ENCODE measurements at regions not wholly inside any gene's neighbourhood (a gene's known extent, or its start where the extent isn't known, plus 50 kb on each side); places are given as distances from the start of the nearest gene placed in this dataset.

- no peak for TF ChIP-seq CTCF (IDR thresholded peaks at IDR 0.05; ENCODE audit: low read depth, low read length, missing input control)
- TF ChIP-seq RAD21 (IDR thresholded peaks at IDR 0.05): no peak
- TF ChIP-seq FOXA2 (IDR thresholded peaks at IDR 0.05): no peak
- TF ChIP-seq FOXA1 (IDR thresholded peaks at IDR 0.05): no peak
- TF ChIP-seq GABPA (IDR thresholded peaks at IDR 0.05 in 1 of 2, conservative IDR thresholded peaks at IDR 0.05 in 1 of 2): no peak
- no peak for TF ChIP-seq HNF4G (IDR thresholded peaks at IDR 0.05)
- TF ChIP-seq ATF3 (IDR thresholded peaks at IDR 0.05): no peak
- TF ChIP-seq EGR1 (IDR thresholded peaks at IDR 0.05; ENCODE audit: low read depth in 2 of 2): no peak
These were observed 177.7 kb downstream of the MREG start for GRCh38 chr2:215835657-215836056.

All from liver (tissue), 3 donors.